Retina (tissue), 1 donor: ENCODE measurements at regions not wholly inside any gene's neighbourhood (a gene's known extent, or its start where the extent isn't known, plus 50 kb on each side); places are given as distances from the start of the nearest gene placed in this dataset.
"Not testable (repeated sequence)": the region's sequence is repeated elsewhere in the genome, so short reads cannot be mapped to it uniquely, and the experiment has no call there.

ENCODE experiments used
- DNase-seq: peaks from one replicate; pipeline ENCODE4 v3.0.0-alpha.2; 2016

GRCh38 chr11:34750692-34751405, 130.0 kb downstream of the EHF start:
- DNase-seq = no peak

GRCh38 chr11:34749666-34750659, 129.1 kb downstream of the EHF start:
- no peak for DNase-seq

- no peak for DNase-seq
Observed at GRCh38 chr11:34748036-34748435, 127.1 kb downstream of the EHF start.

GRCh38 chr11:34747251-34747650, 126.4 kb downstream of the EHF start:
- DNase-seq = no peak

- DNase-seq = peak; percentile 24
Observed at GRCh38 chr11:34745195-34745594, 124.3 kb downstream of the EHF start.

- no peak for DNase-seq
Observed at GRCh38 chr11:34744511-34744910, 123.6 kb downstream of the EHF start.

- no peak for DNase-seq
Observed at GRCh38 chr11:34738237-34738636, 117.3 kb downstream of the EHF start.

- DNase-seq = no peak
Observed at GRCh38 chr11:34732831-34733230, 111.9 kb downstream of the EHF start.

- DNase-seq = no peak
Observed at GRCh38 chr11:34731603-34732002, 110.7 kb downstream of the EHF start.

- no peak for DNase-seq
Observed at GRCh38 chr11:34730544-34731295, 109.8 kb downstream of the EHF start.

GRCh38 chr11:34728609-34729008, 107.7 kb downstream of the EHF start:
- DNase-seq = no peak

GRCh38 chr11:34727228-34727737, 106.4 kb downstream of the EHF start:
- no peak for DNase-seq

GRCh38 chr11:34724973-34725372, 104.1 kb downstream of the EHF start:
- DNase-seq = no peak

- DNase-seq = no peak
Observed at GRCh38 chr11:34721646-34722045, 100.8 kb downstream of the EHF start.

GRCh38 chr11:34719303-34719848, 98.5 kb downstream of the EHF start:
- DNase-seq = no peak

GRCh38 chr11:34713631-34714030, 92.7 kb downstream of the EHF start:
- DNase-seq = not testable (repeated sequence)
